GM08714 (cell line): ENCODE measurements at regions not wholly inside any gene's neighbourhood (a gene's known extent, or its start where the extent isn't known, plus 50 kb on each side); places are given as distances from the start of the nearest gene placed in this dataset.

Experiments used
- H3K4me3 ChIP-seq: fragments of 200-500 bp; sonication (Bioruptor generic); 2 replicates; pipeline ENCODE4 v1.5.1; 2014; ENCODE audit warnings: mild to moderate bottlenecking, low read length, inconsistent platforms
- ZNF274 ChIP-seq: IDR thresholded peaks from 2 replicates; pipeline ENCODE4 v1.6.1; 2012; ENCODE audit warnings: mild to moderate bottlenecking, low read depth, low read length

DNA sequence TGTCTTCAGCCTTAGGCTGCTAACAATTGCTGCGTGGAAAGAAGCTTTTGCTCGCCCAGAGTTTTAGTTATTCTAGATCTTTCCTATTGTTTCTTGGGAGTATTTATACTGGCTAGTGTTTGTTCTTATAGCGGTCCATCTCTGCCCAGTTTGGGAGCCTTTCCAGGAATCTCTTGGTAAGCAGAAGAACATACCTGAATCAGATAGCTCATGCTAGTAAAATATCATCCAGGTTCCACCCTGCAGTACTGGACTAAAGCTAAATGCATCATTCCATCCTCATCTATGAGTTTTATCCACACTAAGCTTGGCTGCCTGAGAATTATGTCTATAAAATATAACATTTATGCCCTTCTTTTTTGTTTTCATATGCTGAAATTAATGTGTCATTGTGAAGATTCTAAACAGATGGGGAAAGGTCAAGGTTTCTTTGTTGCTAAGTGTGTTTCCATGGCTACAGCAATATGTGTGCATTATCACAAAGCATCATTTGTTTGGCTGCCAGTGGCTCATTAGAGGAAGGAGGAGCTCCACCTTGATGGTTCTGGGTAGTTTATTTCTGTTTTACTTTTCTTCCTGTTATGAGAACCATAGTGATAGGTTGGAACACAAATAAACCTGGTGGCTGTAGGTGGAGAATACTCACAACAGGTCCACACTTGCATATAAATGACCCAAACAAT lies 182.8 kb downstream of the PIK3C3 start:
- H3K4me3 ChIP-seq: no peak overlapping the region
- TF ChIP-seq ZNF274: no peak

DNA sequence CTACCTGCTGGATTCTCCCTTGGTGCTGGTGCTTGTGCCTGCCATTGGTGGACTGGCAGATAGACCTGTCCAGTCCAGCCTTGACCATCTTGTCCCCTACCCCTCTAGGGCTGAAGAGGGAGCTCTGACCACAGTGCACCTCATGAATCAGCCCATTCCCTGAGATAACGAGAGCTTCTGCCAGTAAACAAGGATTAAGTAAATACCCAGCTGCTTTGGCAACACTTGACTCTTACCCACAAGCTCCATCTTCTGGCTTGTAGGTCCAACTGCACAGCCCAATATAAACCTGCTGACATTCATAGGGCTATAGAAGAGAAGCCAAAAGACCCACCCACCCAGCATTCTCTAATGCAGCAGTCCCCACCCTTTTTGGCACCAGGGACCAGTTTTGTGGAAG lies 186.4 kb downstream of the PIK3C3 start:
- no peak overlapping the region for H3K4me3 ChIP-seq

DNA sequence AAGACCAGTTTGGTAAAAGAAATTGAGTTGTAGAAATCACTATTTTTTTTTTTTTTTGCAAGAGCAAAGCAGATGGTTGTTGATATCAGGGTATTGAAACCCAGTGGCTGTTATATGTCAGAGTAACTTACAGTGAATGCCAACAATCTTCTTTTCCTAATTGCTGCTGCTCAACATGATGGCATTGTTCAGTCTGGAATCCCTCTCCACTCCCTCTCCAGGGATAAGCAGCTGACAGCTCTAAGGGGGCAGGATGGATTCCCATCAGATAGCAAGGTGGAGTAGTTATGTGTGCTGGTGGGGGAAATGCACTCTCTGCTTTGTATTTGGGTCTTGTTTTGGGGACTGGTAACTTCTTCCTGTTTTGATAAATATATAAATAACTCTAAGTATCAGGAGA lies 200.0 kb downstream of the PIK3C3 start:
- no peak overlapping the region for H3K4me3 ChIP-seq
- no peak for TF ChIP-seq ZNF274

More for the DNA sequence above, 186.4 kb downstream of the PIK3C3 start:
- no peak for TF ChIP-seq ZNF274

DNA sequence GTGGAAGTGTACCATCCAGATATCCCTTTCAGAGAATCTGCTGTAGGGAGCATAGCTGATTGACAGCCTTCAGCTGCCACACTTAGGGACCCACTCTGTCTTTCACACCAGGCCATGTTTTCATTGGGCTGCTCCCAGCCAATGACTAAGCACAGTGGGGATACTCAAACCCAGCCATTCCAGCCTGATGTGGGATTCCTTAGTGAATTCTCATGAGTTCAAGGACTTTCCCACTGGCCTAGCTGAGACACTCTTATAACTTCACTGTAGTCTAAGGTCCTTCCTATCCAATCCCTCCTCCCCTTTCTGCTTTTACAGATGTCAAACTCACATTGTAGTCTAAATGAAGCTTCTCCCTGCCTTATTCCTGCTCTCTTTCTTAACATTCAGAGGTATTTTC lies 201.2 kb downstream of the PIK3C3 start:
- no peak for TF ChIP-seq ZNF274
- H3K4me3 ChIP-seq: no peak overlapping the region

DNA sequence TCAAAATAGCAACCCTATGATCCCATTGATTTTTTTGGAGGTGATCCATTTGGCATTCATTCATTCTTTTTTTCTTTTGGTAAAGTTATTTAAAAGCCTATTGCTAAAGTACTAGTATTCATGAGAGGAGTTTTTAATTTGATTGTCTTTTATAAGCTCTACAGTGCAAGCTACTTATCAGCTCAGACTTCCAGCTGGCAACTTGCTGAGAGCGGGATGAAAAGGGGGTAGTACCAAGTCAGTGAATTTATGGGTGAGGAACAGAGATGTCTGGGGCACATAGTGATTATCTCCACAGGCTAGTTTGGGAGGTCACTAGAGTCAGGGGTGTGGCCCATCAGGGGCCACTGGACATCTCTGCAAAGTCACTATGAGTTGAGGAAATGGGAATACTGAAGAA lies 202.4 kb downstream of the PIK3C3 start:
- TF ChIP-seq ZNF274: no peak
- H3K4me3 ChIP-seq: no peak overlapping the region

DNA sequence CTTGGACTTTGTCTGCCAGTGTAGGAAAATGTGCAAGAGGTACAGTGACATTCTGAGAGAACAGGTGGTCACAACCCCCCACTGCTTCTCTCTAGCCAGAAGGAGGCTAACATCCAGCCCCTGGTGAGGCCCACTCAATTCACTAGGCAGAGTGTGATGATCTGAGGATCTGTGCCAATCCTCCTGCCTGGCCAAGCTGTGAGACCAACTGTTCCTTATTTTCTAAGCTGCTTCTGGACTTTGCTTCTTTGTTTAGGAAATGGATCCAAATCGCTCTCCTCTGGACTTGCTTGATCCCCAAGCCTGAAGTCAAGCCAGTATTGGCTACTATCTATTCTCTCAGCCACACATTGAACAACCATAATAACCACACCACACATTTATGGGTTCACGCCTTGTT lies 202.8 kb downstream of the PIK3C3 start:
- H3K4me3 ChIP-seq: no peak overlapping the region
- TF ChIP-seq ZNF274: no peak

DNA sequence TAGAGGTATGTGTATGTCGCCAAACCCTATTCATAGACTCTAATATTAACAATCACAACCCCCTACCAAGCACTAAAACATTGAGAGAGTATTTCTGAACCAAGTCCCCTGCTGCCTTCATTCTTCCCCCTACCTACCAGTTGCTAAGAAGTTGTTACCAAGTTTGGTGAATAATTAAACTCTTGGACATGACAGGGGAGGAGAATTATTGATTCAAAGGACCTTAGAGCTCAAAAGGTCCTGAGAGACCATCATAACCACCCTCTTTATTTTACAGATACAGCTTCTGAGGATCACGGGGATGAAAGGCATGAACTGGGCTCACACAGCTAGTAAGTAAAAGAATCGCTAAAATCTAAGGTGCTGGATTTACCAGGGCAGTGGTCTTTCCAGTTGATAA lies 204.1 kb downstream of the PIK3C3 start:
- no peak overlapping the region for H3K4me3 ChIP-seq

DNA sequence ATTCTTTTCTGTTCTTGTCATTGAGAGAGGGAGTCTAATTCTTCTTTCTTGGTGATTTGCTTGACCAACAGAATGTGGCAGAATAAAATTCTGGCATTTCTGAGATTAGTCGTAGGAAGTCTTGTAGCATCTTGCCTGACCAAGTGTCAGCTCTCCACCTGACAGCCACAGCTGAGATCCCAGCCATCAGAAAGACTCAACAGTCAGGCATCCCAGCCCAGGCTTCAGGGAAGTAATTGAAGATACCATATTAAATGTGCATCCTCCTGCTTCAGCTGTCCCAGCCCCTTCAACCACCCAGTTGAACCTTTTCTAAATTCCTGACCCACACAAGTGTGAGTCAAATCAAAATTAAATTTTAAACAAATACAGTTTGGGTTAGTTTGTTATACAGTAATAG lies 208.3 kb downstream of the PIK3C3 start:
- TF ChIP-seq ZNF274: no peak
- H3K4me3 ChIP-seq: no peak overlapping the region

More for the DNA sequence above, 204.1 kb downstream of the PIK3C3 start:
- TF ChIP-seq ZNF274: no peak

DNA sequence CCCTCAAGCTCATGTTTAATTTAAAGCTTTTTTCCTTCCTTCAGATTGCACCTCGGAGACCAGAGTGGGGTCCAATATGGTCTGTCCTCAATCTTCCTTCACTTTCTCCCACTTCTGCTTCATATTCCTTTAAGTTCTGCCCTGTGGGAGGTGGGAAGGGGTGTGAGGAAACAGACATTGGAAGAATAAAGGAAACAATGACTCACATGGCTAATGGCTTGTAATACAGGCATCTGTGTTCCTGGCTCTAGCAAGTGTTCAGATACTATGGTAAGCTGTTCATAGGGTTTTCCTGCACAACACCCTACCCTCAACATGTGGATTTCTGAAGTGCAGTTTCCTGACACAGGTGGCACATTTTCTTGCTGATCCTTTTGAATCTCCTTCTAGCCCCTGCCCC lies 209.5 kb downstream of the PIK3C3 start:
- no peak overlapping the region for H3K4me3 ChIP-seq
- no peak for TF ChIP-seq ZNF274

DNA sequence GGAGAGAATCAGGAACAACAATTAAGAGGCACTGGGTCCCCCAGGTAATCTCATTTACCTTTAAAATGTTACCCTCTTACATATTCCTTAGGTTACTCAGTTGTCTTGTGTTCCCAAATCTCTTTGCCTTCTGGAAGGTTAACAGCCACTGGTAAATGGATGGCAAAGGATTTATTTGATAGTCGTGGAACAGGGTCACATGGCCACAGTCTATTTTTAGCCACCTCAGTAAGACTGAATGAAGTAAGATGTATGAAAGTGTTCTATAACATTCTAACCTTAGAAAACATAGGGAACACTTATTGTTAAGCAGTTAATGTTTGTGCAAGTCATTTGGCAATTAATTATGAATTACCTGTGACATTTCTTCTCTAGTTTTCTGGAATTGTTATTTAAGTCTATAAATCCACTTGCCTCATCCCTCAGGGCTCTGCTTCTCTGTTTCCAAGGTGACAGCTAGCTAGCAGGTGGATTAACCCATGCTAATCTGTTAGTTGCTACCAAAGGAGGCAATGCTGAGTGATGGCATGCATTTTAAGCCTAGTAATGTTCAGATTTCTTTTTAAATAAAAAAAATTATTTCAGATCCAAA lies 211.0 kb downstream of the PIK3C3 start:
- H3K4me3 ChIP-seq: no peak overlapping the region
- TF ChIP-seq ZNF274: no peak

DNA sequence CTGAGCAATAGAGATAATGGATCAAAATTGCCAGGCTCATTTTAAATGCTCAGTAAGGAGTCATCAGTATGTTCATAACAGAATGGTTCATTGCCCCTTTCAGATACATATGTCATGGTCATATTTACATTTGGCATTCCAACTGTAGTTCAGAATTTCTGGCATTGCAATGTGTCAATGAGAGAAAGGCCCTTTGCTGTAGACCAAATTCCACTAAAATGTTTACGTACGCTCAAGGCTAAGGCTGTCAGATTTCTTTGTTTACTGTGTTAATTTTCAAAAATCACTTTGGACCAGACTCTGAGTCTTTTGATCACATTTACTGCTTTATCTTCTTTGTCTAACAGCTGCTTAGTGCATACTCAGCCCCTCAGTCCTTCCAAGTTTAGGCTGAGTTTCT lies 213.5 kb downstream of the PIK3C3 start:
- H3K4me3 ChIP-seq: no peak overlapping the region
- no peak for TF ChIP-seq ZNF274

DNA sequence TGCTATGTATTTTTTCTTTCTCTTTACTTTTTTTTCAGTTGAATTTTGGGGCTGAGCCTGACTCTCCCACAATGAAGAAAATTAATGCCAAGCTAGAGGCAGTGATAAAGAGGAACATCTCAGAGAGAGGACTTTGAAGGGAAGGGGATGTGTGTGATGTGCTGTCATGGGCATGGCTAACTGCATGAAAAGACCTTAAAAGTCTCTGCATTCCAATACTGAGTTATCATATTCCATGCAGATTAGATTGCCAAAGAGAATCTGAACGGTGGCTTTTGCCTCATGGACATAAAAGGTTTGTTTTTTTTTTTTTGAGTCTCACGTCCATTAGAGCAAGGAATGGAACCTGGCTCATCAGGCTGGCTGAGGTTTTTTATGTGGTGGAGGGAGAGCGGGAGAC lies 213.9 kb downstream of the PIK3C3 start:
- H3K4me3 ChIP-seq: no peak overlapping the region
- TF ChIP-seq ZNF274: no peak

DNA sequence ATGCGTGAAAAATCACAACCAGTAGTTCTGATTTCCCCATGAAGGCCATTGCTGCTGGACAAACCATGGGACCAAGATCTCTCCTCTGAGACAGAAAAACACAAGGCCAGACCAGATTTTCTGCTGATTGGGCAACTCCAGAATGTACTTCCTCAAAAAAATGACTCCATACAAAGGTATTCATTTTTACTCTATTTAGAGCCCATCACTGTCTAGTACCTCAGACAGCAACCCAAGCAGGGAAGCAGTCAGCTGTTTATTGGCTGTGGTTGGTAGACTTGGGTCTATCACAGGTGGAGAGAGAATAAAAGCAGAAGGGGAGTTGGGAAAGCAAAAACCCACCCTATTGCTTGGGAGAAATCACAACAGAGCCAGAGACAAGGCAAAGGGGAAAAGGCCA lies 219.9 kb downstream of the PIK3C3 start:
- TF ChIP-seq ZNF274: no peak
- no peak overlapping the region for H3K4me3 ChIP-seq

DNA sequence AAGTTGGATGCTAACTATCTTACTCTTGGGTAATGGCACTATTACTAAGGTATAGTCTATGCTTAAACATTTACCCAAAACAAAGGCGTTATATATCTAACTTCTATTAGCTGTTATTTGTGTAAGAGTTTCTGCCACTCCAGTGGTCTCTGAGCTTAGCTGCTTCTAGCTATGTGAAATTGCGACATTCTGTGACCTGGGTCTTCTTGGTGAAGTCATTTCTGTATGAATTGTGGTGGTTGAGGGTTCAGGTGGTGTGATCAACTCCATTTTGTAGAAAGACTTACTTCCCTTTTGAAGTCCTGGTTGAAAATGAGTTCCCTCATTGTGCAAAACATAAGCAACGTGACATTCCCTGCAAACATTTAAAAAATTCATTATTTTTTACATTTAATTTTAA lies 221.6 kb downstream of the PIK3C3 start:
- no peak for TF ChIP-seq ZNF274

DNA sequence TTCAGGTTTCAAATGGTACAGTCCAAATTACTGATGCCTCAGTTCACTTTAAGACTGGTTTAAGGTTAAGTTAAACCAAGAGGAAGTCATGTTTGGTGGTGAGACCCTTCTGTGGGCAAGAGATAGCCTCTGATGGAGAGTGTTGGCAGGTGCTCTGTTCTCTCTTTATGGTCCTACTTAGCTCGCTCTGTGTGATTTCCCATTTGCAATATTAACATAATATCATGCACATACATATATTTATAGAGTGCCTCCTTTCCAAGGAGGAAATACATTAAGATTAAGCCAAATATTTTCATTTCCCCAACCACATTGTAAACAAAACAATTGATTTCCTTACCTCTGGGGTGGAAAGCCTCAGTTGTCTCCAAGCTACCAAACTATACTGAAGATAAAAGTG lies 222.4 kb downstream of the PIK3C3 start:
- TF ChIP-seq ZNF274: no peak
- no peak overlapping the region for H3K4me3 ChIP-seq

More for the DNA sequence above, 221.6 kb downstream of the PIK3C3 start:
- no peak overlapping the region for H3K4me3 ChIP-seq
